Fibroblast of lung (primary cell): ENCODE measurements at regions not wholly inside any gene's neighbourhood (a gene's known extent, or its start where the extent isn't known, plus 50 kb on each side); places are given as distances from the start of the nearest gene placed in this dataset.

Source experiments
- DNase-seq, 2 donors: peaks; one replicate each; pipeline versions ENCODE4 v3.0.0 to v3.0.0-alpha.2; 2010; ENCODE audit warnings: low read depth in 2 of 2
- H2AFZ ChIP-seq: 2 replicates; pipeline ENCODE4 v1.5.1; 2012; ENCODE audit warnings: low read length, control low read depth, inconsistent platforms
- H3K27ac ChIP-seq: 2 replicates; pipeline ENCODE4 v1.5.1; 2011; ENCODE audit warnings: low read length, control low read depth; ENCODE audit not compliant: insufficient read depth
- H3K27me3 ChIP-seq: 2 replicates; pipeline ENCODE4 v1.5.1; 2011; ENCODE audit warnings: mild to moderate bottlenecking, low read length; ENCODE audit not compliant: control insufficient read depth, insufficient read depth
- H3K36me3 ChIP-seq: 2 replicates; pipeline ENCODE4 v1.5.1; 2011; ENCODE audit warnings: low read length; ENCODE audit not compliant: control insufficient read depth, insufficient read depth
- H3K4me1 ChIP-seq: 2 replicates; pipeline ENCODE4 v1.5.1; 2011; ENCODE audit warnings: low read length; ENCODE audit not compliant: control insufficient read depth, insufficient read depth; ENCODE audit errors: extremely low read depth
- H3K4me2 ChIP-seq: 2 replicates; pipeline ENCODE4 v1.5.1; 2011; ENCODE audit warnings: low read length, control low read depth; ENCODE audit not compliant: insufficient read depth; ENCODE audit errors: extremely low read depth
- H3K4me3 ChIP-seq, 4 experiments: fragments of 200-600 bp in 1 of 4; sonication (generic) in 1 of 4; replicated peaks in 1 of 4; 2 replicates each; pipeline ENCODE4 v1.5.1; 2011 to 2016; ENCODE audit warnings: low read length in 4 of 4, low read depth in 3 of 4, mild to moderate bottlenecking in 3 of 4, control low read depth in 2 of 4, inconsistent platforms in 1 of 4, mixed read lengths in 1 of 4; ENCODE audit not compliant: insufficient read depth in 1 of 4; ENCODE audit errors: control extremely low read depth in 1 of 4
- H3K79me2 ChIP-seq: 2 replicates; pipeline ENCODE4 v1.5.1; 2012; ENCODE audit warnings: mild to moderate bottlenecking, low read length, inconsistent platforms; ENCODE audit not compliant: control insufficient read depth, insufficient read depth
- H3K9ac ChIP-seq: 2 replicates; pipeline ENCODE4 v1.5.1; 2011; ENCODE audit warnings: mild to moderate bottlenecking, low read length, control low read depth; ENCODE audit not compliant: insufficient read depth
- H3K9me3 ChIP-seq: 2 replicates; pipeline ENCODE4 v1.5.1; 2012; ENCODE audit warnings: low read depth, low read length; ENCODE audit not compliant: control insufficient read depth, insufficient read depth
- H4K20me1 ChIP-seq: 2 replicates; pipeline ENCODE4 v1.5.1; 2011; ENCODE audit warnings: low read length; ENCODE audit not compliant: control insufficient read depth, insufficient read depth; ENCODE audit errors: extremely low read depth
- EZH2 ChIP-seq: IDR thresholded peaks from 2 replicates; pipeline ENCODE4 v1.5.1; 2012; ENCODE audit warnings: low read length, control low read depth, mild to moderate bottlenecking; ENCODE audit errors: missing control alignments
- TF ChIP-seq, protein P1 (sequence below), 2 donors: IDR thresholded peaks in 1 of 2; conservative IDR thresholded peaks in 1 of 2; 1 replicate in 1 of 2; 2 replicates in 1 of 2; pipeline ENCODE4 v1.5.1; 2011 to 2012; ENCODE audit warnings: low read length in 2 of 2, control low read depth in 1 of 2, inconsistent platforms in 1 of 2, low read depth in 1 of 2, mild to moderate bottlenecking in 1 of 2

DNA sequence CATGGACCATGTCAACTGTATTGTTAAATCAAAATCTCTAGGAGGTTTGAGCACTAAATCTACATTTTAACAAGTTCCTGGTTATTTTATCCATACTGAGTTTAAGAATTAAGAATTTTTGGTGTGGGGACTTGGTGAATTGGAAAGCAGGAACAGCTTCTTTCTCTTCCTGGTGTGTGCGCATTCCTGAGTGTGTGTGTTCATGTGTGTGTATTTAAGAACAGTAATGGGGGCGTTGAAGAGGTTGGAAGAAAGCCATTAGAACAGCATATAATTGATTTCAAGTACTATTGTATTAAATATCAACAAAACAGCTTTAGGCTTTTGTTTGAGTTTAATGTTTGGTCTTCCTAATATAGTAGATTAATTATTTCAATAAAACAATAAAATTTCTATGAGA lies 801.3 kb upstream of the ID2 start:
- TF ChIP-seq EZH2: no peak
- TF ChIP-seq, protein P1, sequence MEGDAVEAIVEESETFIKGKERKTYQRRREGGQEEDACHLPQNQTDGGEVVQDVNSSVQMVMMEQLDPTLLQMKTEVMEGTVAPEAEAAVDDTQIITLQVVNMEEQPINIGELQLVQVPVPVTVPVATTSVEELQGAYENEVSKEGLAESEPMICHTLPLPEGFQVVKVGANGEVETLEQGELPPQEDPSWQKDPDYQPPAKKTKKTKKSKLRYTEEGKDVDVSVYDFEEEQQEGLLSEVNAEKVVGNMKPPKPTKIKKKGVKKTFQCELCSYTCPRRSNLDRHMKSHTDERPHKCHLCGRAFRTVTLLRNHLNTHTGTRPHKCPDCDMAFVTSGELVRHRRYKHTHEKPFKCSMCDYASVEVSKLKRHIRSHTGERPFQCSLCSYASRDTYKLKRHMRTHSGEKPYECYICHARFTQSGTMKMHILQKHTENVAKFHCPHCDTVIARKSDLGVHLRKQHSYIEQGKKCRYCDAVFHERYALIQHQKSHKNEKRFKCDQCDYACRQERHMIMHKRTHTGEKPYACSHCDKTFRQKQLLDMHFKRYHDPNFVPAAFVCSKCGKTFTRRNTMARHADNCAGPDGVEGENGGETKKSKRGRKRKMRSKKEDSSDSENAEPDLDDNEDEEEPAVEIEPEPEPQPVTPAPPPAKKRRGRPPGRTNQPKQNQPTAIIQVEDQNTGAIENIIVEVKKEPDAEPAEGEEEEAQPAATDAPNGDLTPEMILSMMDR (conservative IDR thresholded peaks at IDR 0.05 in 1 of 2, IDR thresholded peaks at IDR 0.05 in 1 of 2; ENCODE audit: low read depth in 1 of 2, low read length in 2 of 2): no peak
- no peaks in the 10 kb centered on the region for H3K79me2 ChIP-seq
- no peaks in the 10 kb centered on the region for H3K27me3 ChIP-seq
- no peaks in the 10 kb centered on the region for H3K9me3 ChIP-seq
- H2AFZ ChIP-seq: no peak overlapping the region
- DNase-seq: peak in 1 of 2 donors; percentile 46
- no peaks in the 10 kb centered on the region for H3K36me3 ChIP-seq
- H3K4me1 ChIP-seq: no peaks in the 10 kb centered on the region
- H3K4me3 ChIP-seq: no peak overlapping the region
- no peak overlapping the region for H3K9ac ChIP-seq
- H3K4me2 ChIP-seq: no peak overlapping the region
- no peaks in the 10 kb centered on the region for H4K20me1 ChIP-seq
- no peak overlapping the region for H3K27ac ChIP-seq

DNA sequence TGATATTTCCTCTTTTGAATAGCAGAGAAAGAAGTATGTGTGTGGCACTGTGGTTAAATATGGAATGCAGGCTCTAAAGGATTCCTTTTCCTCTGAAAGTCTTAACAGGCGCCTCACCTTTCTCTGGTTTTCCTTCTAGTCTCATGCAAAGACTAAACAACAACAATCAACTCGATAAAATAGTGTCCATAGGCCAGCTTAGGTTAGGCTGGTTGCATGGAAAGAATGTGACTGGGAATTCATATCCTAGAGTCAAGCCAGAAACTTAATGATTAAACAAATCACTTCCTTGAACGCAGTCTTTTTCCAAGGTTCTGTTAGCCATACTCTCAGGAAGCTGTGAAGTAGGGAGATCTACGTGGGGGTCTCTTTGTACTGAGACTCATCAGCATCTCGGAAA lies 800.8 kb upstream of the ID2 start:
- Histone ChIP-seq H3K27me3 (no peaks in the 10 kb centered on the region), H3K4me1 (no peaks in the 10 kb centered on the region), H3K4me3 (no peak overlapping the region), H3K9ac (no peak overlapping the region), H3K27ac (no peak overlapping the region), H2AFZ (no peak overlapping the region), H3K36me3 (no peaks in the 10 kb centered on the region), H3K79me2 (no peaks in the 10 kb centered on the region), H4K20me1 (no peaks in the 10 kb centered on the region), H3K4me2 (no peak overlapping the region), H3K9me3 (no peaks in the 10 kb centered on the region)
- TF ChIP-seq EZH2: no peak
- TF ChIP-seq, protein P1 (conservative IDR thresholded peaks at IDR 0.05 in 1 of 2, IDR thresholded peaks at IDR 0.05 in 1 of 2; ENCODE audit: low read depth in 1 of 2, low read length in 2 of 2): no peak
- peak in 1 of 2 donors; percentile 68 for DNase-seq

DNA sequence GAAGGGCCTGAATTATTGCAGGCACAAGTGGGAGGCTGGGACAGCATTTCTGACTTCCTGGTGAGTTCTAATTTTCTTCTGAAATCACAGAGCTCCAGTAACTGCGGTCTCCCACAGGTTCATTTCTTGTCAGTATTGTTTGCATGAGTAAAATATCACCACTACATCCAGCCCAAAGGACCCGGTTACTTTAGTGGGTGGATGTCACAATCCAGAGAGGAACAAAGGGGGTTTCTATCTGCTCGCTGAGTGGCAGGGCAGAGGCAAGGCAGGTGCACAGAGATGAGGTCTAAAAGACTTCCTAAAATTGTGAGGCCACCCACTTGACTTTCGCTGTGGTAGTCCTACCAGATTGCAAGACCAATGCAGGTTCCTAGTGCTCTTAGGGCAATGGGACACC lies 800.4 kb upstream of the ID2 start:
- TF ChIP-seq, protein P1 (conservative IDR thresholded peaks at IDR 0.05 in 1 of 2, IDR thresholded peaks at IDR 0.05 in 1 of 2; ENCODE audit: low read depth in 1 of 2, low read length in 2 of 2): no peak
- no peak for TF ChIP-seq EZH2
- Histone ChIP-seq H3K4me3 (no peak overlapping the region), H3K36me3 (no peaks in the 10 kb centered on the region), H3K4me2 (no peak overlapping the region), H3K9ac (no peak overlapping the region), H3K27ac (no peak overlapping the region), H3K79me2 (no peaks in the 10 kb centered on the region), H3K4me1 (no peaks in the 10 kb centered on the region), H3K9me3 (no peaks in the 10 kb centered on the region), H2AFZ (no peak overlapping the region), H3K27me3 (no peaks in the 10 kb centered on the region), H4K20me1 (no peaks in the 10 kb centered on the region)
- DNase-seq: no peak
